ENCODE measurements at regions not wholly inside any gene's neighbourhood (a gene's known extent, or its start where the extent isn't known, plus 50 kb on each side); places are given as distances from the start of the nearest gene placed in this dataset.

DNA sequence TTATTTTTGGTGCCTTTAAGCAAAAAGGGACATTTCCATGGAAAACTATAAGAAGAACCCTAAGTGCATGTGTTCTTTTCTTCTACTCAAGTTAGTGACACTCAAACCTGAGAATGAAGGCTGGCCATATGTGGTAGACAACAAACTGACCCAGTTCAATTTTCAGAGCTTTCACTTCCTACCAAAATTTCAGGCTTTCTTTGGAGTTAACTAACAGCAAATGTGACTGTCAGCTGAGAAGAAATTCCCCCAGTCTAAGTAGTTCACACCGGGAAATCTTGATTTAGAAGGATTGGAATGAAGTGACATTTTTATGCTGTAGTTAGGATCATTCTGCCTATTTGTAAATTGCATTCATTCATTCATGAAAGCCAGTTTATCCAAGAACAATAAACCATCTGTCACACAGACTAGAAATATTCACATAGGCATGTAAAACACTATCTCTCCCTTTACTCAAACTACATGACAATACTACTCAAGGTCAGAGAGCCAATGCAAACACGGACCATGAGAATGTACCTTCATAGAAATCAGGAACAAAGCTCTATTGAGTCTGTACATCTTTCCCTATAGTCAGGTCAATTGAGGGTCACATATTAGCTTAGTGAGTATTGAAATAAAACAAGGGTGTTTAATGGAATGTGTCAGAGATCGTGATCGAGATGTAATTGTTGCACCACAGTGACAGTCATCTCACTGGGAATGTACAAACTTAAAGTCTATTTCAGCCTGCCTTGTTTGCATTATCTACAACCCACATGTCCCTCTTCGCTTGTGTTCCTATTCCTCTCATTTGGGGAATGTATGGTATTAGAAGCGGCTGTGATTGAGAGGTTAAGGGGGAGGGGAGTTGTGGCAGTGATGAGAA, 113.8 kb upstream of the TGFBR2 start:
- DNase-seq = no peak

DNA sequence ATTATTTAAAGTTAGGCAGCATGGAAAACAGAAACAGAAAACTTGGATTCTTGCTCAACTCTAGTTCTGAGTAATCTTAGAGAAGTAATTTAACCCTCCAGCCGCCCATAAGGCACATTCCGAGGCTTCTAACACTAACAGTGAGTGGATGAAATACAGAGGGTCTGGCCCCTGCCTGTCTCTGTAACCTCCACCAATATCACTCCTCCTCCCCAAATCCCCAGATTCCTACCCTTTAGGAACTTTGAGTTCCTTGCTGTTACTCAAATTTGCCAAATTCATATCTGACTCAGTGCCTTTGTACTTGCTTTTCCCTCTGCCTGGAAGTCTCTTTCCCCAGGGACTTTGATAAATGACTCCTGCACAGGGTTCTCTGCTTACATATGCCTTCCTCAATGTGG, 112.5 kb upstream of the TGFBR2 start:
- DNase-seq = no peak

GRCh38 chr3:30495172-30496065, 111.0 kb upstream of the TGFBR2 start:
- DNase-seq = no peak

DNA sequence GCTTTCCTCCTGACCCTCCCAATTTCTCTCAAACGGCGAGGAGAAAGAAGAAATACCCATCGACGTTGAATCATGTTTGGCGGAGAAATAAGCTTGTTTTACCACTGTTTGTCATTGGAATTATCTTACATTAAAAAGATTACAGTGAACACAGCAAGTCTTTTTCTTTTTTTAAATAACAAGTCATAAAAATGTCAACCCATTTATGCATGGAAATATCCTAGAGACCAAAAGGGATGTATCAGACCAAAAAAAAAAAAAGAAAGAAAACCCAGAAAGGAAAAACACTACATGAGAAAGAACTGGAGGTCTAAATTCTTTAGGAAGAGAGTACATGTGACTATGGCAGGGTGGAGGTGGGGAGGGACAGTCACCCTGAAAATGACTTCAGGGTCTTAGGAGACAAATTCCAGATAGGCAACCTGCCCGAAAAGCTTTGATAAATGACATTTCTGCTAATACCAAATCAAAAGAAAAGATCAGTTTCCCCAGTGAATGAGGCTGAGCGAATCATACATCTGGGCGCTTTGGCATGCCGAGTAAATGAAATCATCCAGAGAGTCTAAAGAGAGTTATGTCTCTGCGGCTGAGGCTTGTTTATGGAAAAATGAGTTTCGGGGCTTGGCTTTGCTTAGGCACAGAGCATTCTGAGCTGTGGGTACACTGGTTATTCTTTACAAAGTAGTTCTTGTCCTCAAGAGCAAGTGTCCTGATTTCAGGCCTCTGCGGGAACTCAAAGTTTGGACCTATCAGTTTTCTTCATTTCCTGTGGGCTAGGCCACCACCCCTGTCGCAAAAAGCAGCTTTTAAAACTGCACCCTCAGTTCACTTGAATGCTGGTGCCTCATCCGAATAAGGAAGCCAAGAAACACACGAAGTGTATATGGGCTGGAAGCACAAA, 110.1 kb upstream of the TGFBR2 start:
- no peak for DNase-seq

- no peak for DNase-seq
Observed at GRCh38 chr3:30498587-30498967, 107.8 kb upstream of the TGFBR2 start.

GRCh38 chr3:30500666-30501399, 105.6 kb upstream of the TGFBR2 start:
- DNase-seq = no peak

DNA sequence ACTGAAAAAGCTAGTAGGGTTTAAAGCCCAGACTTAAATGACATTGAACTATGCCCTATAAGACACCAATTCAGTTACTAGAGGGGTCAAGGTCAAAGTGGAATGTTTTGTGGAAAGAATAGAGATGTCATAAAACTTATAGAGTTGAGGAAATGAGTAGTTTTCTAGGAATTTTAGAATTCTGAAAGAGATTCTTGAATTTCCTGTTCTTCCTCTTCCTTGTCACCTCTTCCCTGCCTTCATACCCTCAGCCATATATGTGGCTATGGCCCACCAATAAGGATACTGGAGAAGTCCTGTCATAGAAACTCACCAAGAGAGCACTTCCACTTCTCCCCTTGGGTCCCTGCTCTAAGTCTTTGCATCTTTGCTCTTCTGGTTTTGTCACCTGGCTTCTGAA, 104.9 kb upstream of the TGFBR2 start:
- no peak for DNase-seq

DNA sequence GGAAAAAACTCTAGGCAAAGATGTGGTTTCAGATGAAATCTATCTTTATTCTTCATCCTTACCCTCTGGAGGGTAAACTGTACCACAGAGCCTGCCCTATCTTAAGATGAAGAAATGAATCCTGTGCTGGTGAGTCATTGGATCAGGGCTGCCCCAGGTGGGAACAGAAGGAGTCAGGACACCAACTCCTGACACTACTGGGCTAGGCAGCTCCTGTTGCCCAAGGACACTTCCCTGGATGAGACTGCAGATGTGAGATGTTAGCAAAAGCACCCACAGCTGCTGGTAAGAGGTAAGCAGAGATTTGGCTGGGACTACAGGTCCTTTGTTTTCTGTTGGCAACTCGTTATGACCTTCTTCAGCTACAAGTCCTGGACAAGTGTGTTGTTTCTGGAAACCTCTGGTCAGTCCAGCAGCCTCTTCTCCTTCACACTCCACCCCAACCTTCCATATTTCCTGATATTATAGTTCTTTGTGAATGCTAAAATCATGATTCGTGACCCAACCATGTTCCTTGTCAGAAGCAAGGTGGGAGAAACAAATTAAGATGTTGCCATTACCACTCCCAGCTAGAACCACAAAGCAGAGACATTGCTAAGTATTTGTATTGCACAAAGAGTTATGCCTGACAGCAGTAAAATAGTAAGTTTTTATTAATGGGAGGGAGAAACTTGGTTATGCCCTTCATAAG, 104.2 kb upstream of the TGFBR2 start:
- DNase-seq = no peak

GRCh38 chr3:30502742-30503073, 103.7 kb upstream of the TGFBR2 start:
- DNase-seq = no peak

DNA sequence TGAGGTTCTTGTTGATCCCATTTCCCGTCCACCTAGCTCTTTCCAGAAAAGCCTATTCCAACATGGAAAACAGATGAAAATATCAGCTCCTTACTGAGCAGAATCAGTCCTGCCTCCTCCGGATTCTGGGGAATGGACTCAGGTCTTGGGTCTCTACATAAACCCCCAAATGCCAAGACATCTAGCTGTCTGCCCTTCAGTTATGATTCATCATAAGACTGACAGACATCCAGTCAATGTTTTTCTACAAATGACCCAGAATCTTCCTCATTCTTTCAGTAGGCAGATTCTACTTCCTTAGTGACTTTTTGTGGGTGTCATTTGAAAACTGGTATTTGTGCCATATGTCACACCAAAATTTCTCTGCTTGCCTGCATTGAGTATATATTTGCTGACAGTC, 103.0 kb upstream of the TGFBR2 start:
- no peak for DNase-seq

GRCh38 chr3:30504939-30505338, 101.5 kb upstream of the TGFBR2 start:
- no peak for DNase-seq

- DNase-seq = no peak
Observed at GRCh38 chr3:30505866-30506520, 100.4 kb upstream of the TGFBR2 start.

- DNase-seq = no peak
Observed at GRCh38 chr3:30508339-30508738, 98.1 kb upstream of the TGFBR2 start.

DNA sequence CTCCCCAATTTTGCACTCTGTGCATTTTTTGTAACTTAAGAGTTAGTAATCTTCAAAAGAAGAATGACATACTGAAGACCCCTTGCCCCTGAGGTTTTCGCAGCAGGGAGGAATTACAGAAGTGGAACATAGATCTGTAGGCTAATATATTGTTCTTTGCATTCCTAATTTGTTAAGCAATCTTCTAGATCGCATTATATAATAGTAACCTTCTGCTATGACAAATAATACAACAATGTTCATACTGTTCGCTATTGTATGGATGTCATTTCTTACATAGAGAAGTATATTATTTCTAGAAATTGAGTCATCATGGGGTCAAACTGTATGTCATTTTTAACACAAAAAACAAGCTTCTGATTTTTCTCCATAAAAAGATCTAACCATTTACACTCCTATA, 95.8 kb upstream of the TGFBR2 start:
- no peak for DNase-seq

GRCh38 chr3:30511524-30512251, 94.7 kb upstream of the TGFBR2 start:
- no peak for DNase-seq

DNA sequence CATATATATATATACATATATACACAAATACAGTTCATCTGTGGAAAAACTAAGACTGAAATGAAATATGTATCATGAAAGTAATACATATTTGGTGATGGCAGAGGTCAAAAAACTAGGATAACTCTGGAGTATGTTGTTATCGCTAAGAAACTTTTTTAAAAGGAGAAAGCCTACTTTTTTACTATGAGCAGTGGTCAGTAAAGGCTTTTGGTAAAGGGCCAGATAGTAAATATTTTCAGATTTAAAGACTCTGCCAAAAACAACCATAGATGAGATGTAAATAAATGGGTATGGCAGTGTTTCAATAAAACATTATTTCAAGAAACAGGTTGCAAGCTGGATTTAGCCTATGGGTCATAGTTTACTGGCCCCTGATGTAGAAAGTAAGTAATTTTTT, 93.8 kb upstream of the TGFBR2 start:
- DNase-seq = no peak

GRCh38 chr3:30513374-30514152, 92.8 kb upstream of the TGFBR2 start:
- DNase-seq = no peak

DNA sequence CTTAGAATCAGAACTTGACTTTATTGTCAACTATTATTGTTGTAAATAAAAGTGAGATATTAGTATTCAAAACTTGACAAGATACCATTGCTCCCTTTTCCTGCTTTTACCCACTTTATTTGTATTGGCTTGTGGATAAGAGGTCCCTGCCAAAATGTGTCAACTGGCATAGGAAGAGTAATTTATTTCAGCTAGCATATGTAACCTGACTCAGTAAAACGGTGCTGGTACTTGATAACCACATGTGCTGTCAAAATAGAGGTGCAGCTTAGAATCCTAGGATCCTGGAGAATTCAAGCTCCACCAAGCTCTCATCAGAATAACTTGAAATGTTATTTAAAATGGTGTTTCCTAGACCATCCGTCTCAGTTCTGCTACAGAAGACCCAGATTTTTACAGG, 90.2 kb upstream of the TGFBR2 start:
- DNase-seq = no peak

Data from hypothalamus (tissue), 51 donors.